ENCODE measurements at regions not wholly inside any gene's neighbourhood (a gene's known extent, or its start where the extent isn't known, plus 50 kb on each side); places are given as distances from the start of the nearest gene placed in this dataset.

- TF ChIP-seq CTCF (IDR thresholded peaks at IDR 0.05 in 4 of 5, conservative IDR thresholded peaks at IDR 0.05 in 1 of 5) (no peak), POLR2A (IDR thresholded peaks at IDR 0.05) (no peak)
Measured at GRCh38 chr7:156022483-156023459, 210.5 kb upstream of the SHH start.

Data from gastrocnemius medialis (tissue), 4 donors.